Stromal cell of bone marrow (primary cell): ENCODE measurements at regions not wholly inside any gene's neighbourhood (a gene's known extent, or its start where the extent isn't known, plus 50 kb on each side); places are given as distances from the start of the nearest gene placed in this dataset.
"Not testable (repeated sequence)": the region's sequence is repeated elsewhere in the genome, so short reads cannot be mapped to it uniquely, and the experiment has no call there.

Experiments used
- DNase-seq: peaks from one replicate; pipeline ENCODE4 v3.0.0-alpha.2; 2012; ENCODE audit warnings: low read depth

DNA sequence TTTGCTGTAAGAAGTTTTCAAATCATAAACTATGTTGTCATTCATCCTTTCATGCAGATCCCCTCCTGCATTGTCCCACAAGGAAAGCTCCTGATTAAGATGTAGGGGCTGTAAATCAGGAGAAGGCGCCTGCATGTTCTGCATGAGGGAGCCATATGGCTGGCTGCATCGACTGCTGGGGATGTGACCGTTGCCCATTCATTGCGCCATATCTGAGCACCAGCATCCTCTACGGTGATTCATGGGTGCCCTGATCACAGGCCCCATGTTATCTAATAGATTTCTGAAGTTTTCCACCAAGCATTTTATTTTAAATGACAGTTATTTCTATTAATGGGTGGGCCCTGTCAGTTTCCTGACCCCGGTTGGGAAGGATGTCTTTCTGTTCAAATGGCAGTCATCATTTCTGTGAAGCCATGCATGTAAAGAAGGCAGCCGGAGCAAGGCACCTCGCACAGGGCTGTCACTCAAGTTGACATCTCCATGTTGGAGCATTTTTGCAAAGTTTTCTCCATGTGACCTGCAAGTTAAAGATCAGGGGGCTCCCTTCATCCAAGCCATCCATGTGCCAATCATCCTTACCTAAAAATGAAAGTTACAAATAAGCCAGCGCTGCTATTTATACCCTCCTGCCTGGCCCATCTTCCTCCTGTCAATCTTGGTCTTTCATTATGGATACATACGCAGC is 128.8 kb downstream of the TEX36 start:
- DNase-seq: no peak

DNA sequence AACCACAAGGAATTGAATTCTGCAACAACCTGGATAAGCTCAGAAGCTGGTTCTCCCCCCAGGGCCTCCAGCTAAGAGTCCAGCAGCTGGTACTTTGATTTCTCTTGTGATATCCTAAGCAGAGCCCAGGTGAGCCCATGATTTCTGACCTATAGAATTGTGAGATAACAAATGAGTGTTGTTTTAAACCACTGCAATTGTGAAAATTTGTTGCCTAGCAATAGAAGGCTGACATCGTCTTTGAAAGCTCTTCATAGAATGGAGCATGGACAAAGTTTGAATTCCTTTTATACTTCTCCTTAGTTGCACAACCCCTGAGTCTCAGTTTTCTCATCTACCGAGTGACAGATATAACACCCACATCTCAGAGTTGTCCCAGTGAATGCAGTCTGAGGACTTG is 129.9 kb downstream of the TEX36 start:
- DNase-seq: no peak

DNA sequence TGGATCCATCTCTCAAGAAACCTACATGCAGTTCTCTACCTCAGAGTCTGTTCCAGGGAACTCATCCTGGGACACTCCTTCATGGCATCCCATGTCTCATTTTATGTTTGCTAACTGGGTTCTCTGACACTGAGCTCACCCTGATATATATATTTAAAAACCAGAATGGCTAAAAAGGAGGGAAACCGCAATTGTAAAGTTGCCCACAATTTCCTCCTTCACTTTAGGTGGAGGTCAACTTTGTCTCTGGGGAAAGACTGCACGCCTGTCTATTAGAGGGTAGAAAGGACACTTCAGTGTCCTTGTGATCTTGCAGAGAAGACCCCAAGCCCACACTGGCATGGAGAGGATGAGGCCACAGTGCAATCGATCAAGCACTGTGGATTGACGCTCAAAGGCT is 131.7 kb downstream of the TEX36 start:
- no peak for DNase-seq

GRCh38 chr10:125550362-125550761 is 132.6 kb downstream of the TEX36 start:
- DNase-seq: no peak

DNA sequence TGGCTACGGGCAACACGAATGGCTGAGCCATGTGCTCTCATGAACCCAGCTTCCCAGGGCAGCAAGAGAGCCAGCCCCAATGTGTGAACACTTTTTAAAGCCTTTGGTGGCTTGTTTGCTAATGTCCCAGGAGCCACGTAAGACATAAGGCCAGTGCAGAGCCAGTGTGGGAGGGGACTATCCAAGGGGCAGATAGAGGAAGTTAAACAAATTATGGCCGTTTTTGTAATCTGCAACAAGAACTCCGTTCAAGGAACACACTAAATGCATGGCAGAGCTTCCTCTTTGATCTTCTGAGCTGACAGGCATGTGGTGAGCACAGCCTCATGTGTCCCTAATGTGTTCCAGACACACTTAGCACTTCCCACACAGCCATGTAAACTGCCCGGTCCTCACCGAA is 133.3 kb downstream of the TEX36 start:
- no peak for DNase-seq

GRCh38 chr10:125548878-125549277 is 134.1 kb downstream of the TEX36 start:
- no peak for DNase-seq

DNA sequence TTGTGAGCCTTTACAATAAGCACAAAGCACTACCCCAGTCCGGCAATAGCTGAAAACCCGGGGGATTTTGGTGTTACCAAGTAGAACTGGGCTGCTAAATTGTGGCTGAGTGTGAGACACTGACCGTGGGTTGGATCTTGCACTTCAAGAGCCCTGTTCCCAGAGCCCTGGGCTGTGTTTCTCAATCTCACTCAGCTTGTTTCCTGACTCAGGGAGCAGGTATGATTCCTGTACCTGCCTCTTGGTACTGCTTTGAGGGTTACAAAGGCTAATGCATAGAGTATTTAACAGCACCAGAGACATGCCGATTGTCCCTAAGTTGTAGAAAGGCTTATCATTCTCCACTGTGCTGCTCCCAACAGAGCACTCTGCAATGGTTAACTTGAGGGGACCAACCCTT is 134.6 kb downstream of the TEX36 start:
- DNase-seq: no peak

GRCh38 chr10:125547010-125547650 is 135.8 kb downstream of the TEX36 start:
- no peak for DNase-seq

GRCh38 chr10:125543796-125544195 is 139.2 kb downstream of the TEX36 start:
- DNase-seq: no peak

GRCh38 chr10:125538947-125539731 is 143.8 kb downstream of the TEX36 start:
- no peak for DNase-seq

DNA sequence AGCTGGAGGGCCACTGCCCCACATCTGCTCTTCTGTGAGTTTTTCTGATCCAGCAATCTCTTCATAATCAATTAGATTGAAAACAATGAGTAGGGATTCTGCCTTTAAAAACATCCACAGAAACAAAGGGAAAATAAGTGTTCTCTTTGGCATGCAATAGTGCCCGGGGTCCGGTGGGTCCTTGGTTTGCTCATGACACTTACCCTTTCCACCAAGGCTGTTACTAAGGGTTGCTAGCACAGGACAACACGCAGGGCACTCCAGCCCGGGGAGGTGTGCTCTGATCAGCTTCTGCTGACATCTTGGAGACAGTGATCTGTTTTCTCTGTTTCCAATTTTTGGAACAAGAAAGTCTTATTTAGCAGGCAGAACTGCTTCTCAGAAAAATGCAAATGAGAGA is 146.7 kb downstream of the TEX36 start:
- no peak for DNase-seq

GRCh38 chr10:125535559-125535958 is 147.4 kb downstream of the TEX36 start:
- DNase-seq: no peak

- no peak for DNase-seq
These were observed 148.4 kb downstream of the TEX36 start for GRCh38 chr10:125534515-125534914.

- no peak for DNase-seq
These were observed 149.1 kb downstream of the TEX36 start for GRCh38 chr10:125533866-125534265.

GRCh38 chr10:125531465-125531864 is 151.5 kb downstream of the TEX36 start:
- no peak for DNase-seq

DNA sequence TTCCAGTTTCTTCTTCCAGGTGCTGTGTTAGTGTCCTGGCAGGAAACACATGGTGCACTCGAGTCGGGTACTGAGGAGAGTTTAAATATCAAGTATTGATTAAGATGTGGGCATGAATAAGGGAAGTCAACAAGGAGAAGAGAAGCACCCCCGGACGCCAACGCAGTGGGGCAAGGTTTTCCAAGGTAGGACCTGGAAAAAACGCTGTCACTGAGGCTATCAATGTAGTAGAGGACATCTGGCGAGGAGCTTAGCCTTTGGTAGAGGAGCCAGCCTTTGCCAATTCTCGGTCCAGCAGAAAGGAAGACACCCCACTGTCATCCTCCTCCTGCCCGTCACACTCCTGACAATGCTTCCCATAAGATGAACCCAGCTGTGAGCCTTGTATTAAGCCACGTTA is 159.6 kb downstream of the TEX36 start:
- no peak for DNase-seq

- no peak for DNase-seq
These were observed 161.0 kb downstream of the TEX36 start for GRCh38 chr10:125521721-125522680.

GRCh38 chr10:125520968-125521367 is 162.0 kb downstream of the TEX36 start:
- no peak for DNase-seq

GRCh38 chr10:125518397-125518796 is 164.6 kb downstream of the TEX36 start:
- DNase-seq: not testable (repeated sequence)

- DNase-seq: no peak
These were observed 167.4 kb downstream of the TEX36 start for GRCh38 chr10:125515571-125515970.

DNA sequence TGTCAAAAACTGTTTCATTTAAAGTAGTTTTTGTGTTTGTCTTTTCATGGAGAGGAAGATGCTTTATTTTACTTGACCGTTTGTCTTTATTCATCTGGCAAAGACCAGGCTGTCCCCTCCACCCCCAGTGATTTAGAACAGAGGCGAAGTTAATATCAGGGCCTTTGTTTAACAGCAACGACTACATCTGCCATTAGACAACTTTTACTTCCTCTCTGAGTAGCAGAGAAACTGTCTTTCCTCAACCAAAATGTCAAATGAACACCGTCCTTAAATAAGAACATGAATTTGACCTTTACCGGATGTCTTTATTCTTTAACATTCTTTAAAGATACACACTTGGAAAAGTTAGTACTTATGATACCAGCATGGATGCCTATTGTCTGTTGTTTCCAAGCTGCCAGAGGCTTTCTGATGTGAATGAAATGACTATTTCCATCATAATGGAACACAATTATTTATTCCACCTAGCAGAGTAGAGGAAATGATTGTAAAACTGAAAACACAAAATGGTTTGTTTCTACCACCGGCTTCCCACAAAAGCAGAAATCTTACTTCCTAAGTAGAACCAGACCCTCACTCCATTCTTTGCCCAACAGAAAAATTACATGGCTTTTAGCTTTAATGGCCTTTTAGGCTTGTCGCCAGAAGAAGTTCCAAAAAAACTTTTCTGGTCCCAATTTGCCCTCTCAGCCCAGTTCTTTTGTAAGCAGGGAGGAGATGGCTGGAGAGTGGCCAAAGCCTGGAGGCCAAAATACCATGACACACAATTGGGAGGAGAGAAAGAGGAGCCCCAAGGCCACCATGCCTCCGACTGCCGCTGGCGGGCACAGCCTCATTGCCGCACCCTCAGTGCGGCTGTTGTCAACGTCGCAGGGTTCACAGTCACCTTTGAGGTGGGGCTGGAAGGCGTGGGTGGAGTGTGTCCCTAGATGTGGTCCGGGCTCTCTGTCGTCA is 168.5 kb downstream of the TEX36 start:
- DNase-seq: no peak
